ENCODE measurements at regions not wholly inside any gene's neighbourhood (a gene's known extent, or its start where the extent isn't known, plus 50 kb on each side); places are given as distances from the start of the nearest gene placed in this dataset.
"Not testable (repeated sequence)": the region's sequence is repeated elsewhere in the genome, so short reads cannot be mapped to it uniquely, and the experiment has no call there.

DNA sequence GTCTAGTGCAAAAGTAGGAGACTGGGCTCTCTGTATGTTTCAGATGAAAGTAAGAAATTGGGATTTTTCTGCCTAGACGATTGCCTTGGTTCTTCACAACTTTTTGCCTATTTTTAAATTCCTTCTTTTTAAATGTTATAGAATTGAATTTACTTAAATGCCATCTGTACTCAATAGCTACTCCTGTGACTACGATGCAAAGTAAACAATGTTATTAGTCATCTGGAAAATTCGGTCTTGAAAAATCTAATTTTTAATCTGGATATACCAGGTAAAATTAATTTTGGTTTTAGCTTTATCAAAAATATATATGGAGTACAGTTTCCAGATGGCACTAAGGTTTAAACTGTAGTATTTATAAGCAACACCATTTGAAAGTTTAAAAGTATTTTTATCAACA, 472.2 kb downstream of the UTRN start:
- DNase-seq (ENCODE audit: extremely low read depth in 1 of 11, low read depth in 9 of 11, low spot score in 4 of 11) = no peak

- no peak for DNase-seq (ENCODE audit: extremely low read depth in 1 of 11, low read depth in 9 of 11, low spot score in 4 of 11)
Measured at GRCh38 chr6:144757730-144758129, 472.6 kb downstream of the UTRN start.

- no peak for DNase-seq (ENCODE audit: extremely low read depth in 1 of 11, low read depth in 9 of 11, low spot score in 4 of 11)
Measured at GRCh38 chr6:144758602-144759001, 473.5 kb downstream of the UTRN start.

DNA sequence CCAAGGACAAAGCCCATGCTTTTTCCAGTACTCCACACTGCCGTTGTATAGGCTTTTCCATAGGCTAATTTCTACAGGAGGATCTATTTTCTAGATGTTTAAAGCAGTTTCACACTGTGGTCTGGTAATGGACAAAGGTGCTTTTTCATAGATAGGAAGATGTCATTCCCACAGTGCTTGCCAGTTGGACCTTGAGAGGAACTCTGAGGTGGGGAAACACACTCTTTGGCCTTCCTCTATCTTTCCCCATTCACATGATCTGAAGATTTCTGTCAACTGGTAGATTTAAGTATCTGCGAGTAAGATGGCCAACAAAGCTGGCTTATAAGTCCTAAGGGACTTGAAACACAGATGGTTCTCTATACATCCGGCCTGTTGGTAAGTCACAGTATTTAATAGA, 477.3 kb downstream of the UTRN start:
- DNase-seq (ENCODE audit: extremely low read depth in 1 of 11, low read depth in 9 of 11, low spot score in 4 of 11) = no peak

- DNase-seq (ENCODE audit: extremely low read depth in 1 of 11, low read depth in 9 of 11, low spot score in 4 of 11) = no peak
Measured at GRCh38 chr6:144767051-144767450, 481.9 kb downstream of the UTRN start.

DNA sequence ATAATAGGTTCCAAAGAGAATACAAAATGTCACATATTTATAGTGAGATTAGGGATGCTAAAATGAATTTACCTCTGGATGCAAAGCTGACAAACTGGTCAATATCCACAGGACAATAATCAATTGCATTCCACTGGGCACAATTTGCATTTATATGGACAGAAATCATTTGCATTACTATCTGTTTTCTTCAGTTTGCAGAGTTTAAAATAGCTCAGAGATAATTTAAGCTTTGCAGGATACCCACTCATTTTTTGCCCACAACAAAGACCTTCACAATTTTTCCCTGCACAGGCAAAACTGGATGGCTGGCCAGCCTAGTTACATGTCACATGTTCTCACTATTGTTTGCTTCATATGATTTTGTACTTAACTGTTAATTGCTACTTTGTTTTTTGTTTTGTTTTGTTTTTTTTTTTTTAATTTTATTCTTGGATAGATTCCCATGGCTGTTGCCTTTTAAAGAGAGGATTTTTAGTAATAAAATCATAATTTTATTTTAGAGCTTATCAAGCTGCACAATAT, 483.5 kb downstream of the UTRN start:
- DNase-seq (ENCODE audit: extremely low read depth in 1 of 11, low read depth in 9 of 11, low spot score in 4 of 11) = no peak

DNA sequence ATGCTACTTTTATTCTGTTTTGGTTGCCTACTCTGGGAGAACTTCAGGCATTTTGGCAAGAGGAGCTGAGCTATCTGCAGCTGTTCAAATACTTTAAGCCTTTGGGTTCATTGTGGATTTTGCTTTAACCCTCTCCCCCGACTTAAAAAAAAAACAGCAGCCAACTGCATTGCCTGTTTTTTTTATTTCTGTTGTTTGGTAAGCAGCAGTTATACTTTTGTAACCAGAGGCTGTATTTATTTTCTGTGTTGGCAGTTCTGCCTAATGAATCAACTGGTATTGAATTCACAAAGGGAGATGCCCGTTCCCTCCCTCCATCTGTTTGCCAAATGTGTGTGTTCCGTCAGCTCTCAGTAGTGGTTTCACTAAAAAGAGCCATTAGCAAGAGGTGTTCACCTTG, 484.0 kb downstream of the UTRN start:
- peak in 1 of 11 donors; percentile 10 for DNase-seq (ENCODE audit: extremely low read depth in 1 of 11, low read depth in 9 of 11, low spot score in 4 of 11)

DNA sequence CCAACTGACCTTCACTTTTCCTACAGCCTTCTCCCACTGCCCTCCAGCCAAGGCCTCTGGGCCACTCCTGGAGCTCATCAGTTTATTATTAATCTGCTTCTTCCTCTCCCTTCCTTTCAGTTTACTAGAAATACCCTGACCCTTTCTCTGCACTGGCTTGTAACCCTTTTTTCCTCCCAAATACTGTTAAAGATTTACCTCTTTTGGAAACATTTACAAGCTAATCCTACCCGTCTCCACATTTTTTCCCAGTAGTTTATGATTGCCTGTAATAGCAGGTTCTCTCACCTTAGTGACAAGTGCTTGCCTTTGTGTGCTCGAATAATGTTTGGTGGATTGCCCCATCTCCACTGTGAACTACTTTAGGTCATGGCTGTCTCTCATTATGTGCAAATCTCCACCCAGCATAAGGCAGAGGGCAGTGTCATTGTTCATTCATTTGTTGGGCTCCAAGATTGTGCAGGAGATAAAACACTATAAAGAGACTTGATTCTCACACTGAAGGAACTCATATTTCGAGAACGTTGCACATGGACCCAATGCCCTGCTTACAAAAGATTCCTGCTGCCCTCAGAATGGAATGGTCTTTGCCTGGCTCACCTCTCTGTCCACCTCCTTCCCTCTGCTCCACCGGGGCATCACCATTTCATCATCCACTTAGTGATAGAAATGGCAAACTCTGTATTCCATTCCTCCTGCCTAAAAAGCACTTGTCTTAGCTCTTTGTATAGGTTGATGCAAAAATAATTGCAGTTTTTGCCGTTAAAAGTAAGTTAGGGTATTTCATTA, 491.1 kb downstream of the UTRN start:
- DNase-seq (ENCODE audit: extremely low read depth in 1 of 11, low read depth in 9 of 11, low spot score in 4 of 11) = peak in 1 of 11 donors; percentile 27

- no peak for DNase-seq (ENCODE audit: extremely low read depth in 1 of 11, low read depth in 9 of 11, low spot score in 4 of 11)
Measured at GRCh38 chr6:144777249-144777648, 492.1 kb downstream of the UTRN start.

DNA sequence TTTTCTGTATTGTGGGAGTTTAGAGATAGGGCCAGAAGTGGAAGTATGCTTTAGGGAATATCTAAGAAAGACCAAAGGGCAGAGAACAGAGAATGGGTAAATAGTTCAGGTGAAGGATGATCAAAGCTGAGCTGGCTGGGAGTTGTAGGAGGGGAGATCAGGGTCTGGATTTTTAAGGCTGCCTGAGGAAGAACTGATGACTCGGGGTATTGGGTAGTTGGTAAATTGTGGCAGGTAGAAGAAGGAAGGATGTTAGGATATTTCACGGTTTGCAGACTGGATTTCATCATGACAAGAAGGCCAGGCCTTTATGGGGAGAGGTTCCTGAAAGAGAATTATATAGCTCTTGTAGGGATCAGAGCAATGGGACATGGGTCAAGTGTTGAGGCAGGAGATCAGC, 492.9 kb downstream of the UTRN start:
- no peak for DNase-seq (ENCODE audit: extremely low read depth in 1 of 11, low read depth in 9 of 11, low spot score in 4 of 11)

- DNase-seq (ENCODE audit: extremely low read depth in 1 of 11, low read depth in 9 of 11, low spot score in 4 of 11) = no peak
Measured at GRCh38 chr6:144778773-144779492, 493.8 kb downstream of the UTRN start.

GRCh38 chr6:144781836-144782235, 496.7 kb downstream of the UTRN start:
- no peak for DNase-seq (ENCODE audit: extremely low read depth in 1 of 11, low read depth in 9 of 11, low spot score in 4 of 11)

DNA sequence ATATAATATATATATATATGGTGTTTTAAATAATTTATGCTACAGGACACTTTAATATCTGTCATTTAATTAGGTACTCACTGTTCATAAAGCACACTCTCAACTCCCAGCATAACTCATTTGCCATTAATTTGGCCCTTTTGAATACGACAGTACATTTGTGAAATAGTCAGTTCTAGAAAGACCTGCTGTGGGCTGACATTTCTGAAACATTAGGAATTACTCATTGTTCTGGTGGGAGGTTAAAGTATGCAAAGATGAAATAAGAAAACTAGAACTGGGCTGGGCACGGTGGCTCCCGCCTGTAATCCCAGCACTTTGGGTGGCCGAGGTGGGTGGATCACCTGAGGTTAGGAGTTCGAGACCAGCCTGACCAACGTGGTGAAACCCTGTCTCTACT, 497.5 kb downstream of the UTRN start:
- DNase-seq (ENCODE audit: extremely low read depth in 1 of 11, low read depth in 9 of 11, low spot score in 4 of 11) = no peak

DNA sequence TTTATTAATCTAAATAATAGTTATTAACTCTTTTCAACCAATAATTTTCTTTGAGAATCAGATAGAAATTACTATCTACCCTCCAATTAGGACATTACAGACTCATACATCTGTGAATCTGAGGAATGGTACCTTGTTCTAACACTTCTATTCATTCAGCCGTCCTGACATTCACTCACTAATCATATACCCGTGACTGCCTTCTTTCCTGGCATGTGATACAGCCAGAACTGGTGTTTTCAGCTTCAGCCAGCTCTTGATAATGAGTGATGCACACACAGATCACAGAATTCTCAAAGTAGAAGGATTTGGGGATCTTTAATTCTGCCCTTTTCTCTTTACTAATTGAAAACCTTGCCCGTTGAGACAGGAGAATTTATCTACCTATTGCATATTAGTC, 499.9 kb downstream of the UTRN start:
- no peak for DNase-seq (ENCODE audit: extremely low read depth in 1 of 11, low read depth in 9 of 11, low spot score in 4 of 11)

GRCh38 chr6:144786825-144787224, 501.7 kb downstream of the UTRN start:
- DNase-seq (ENCODE audit: extremely low read depth in 1 of 11, low read depth in 9 of 11, low spot score in 4 of 11) = no peak

- DNase-seq (ENCODE audit: extremely low read depth in 1 of 11, low read depth in 9 of 11, low spot score in 4 of 11) = no peak
Measured at GRCh38 chr6:144793744-144794143, 508.6 kb downstream of the UTRN start.

- DNase-seq (ENCODE audit: extremely low read depth in 1 of 11, low read depth in 9 of 11, low spot score in 4 of 11) = not testable (repeated sequence)
Measured at GRCh38 chr6:144795022-144795421, 509.9 kb downstream of the UTRN start.

- no peak for DNase-seq (ENCODE audit: extremely low read depth in 1 of 11, low read depth in 9 of 11, low spot score in 4 of 11)
Measured at GRCh38 chr6:144796070-144796469, 510.9 kb downstream of the UTRN start.

- DNase-seq (ENCODE audit: extremely low read depth in 1 of 11, low read depth in 9 of 11, low spot score in 4 of 11) = no peak
Measured at GRCh38 chr6:144797881-144798589, 512.9 kb downstream of the UTRN start.

- DNase-seq (ENCODE audit: extremely low read depth in 1 of 11, low read depth in 9 of 11, low spot score in 4 of 11) = no peak
Measured at GRCh38 chr6:144804246-144804790, 519.2 kb downstream of the UTRN start.

Data from renal cortex interstitium (tissue), 11 donors.